GM21447 (cell line): ENCODE measurements at regions not wholly inside any gene's neighbourhood (a gene's known extent, or its start where the extent isn't known, plus 50 kb on each side); places are given as distances from the start of the nearest gene placed in this dataset.

Experiments used
- ATAC-seq: cut with Tn5 transposase; IDR thresholded peaks from one replicate; pipeline ENCODE4 v1.9.1; 2021; ENCODE audit not compliant: unreplicated experiment

DNA sequence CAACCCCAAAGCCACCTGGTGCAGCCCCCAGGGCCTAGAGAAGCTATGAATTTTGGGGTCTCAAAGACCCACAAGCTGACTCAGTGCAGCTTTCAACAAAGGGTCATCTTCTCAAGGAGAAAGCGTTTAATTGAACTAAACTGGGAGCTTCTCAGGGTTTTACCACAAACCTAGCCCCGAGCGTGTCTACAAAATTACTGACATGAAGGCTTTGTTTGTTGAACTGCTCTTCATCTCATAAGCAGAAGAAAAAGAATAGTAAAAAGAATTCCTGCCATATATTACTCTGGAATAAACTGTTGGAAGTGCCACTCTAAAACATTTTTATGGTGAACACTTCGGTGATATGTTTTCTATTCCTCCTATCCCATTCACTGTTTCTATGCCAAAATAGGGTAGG lies 50.8 kb upstream of the INCENP start:
- no peak for ATAC-seq

DNA sequence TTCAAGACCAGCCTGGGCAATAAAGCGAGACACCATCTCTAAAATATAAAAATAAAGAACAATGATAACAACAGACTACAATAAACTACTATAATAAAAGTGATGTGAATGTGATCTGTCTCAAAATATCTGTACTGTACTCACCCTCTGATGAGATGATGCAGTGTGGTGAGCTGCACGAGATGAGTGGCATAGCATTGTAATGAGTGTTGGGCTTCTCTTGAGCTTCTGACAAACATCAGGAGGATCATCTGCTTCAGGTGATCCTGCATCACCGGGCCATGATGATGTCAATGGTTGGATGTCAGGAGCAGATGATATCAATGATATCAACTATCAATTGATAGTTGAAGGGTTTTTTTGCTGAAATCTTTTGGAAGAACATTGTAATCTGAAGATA lies 52.4 kb upstream of the INCENP start:
- no peak for ATAC-seq

DNA sequence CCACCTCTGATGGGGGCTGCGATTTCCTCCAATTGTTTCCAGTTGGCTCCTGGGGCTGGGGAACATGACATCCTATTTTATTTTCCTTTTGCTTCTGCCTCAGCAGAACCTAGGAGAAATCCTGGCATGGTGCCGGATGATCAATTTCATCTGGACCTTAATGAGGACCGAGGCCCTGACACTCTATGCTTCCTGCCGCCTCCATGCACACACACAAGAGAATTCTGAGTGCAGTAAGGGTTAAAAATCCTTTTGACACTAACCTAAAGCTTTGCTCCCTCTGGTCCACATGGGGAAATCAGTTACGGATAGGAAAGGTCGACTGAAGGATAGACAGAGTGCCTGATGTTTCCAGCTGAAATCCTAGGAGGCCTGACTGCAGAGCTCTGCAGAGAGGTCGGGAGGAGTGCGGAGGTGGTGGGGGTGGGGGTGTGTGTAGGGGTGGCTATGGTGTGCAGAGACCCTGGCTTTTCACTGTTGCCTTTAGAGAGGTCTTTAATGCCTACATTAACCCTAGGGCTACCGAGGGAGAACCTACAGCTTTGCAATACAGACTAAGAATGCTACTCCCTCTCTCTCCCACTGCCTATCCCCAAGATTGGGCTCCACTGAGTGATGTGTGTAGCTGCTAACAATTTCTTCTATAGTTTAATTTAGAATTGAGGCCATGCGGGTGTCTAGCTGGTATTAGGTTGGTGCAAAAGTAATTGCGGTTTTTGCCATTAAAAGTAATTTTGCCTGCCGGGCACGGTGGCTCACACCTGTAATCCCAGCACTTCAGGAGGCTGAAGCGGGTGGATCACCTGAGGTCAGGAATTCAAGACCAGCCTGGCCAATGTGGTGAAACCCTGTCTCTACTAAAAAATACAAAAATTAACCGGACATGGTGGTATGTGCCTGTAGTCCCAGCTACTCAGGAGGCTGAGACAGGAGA lies 53.6 kb upstream of the INCENP start:
- ATAC-seq, result no peak

DNA sequence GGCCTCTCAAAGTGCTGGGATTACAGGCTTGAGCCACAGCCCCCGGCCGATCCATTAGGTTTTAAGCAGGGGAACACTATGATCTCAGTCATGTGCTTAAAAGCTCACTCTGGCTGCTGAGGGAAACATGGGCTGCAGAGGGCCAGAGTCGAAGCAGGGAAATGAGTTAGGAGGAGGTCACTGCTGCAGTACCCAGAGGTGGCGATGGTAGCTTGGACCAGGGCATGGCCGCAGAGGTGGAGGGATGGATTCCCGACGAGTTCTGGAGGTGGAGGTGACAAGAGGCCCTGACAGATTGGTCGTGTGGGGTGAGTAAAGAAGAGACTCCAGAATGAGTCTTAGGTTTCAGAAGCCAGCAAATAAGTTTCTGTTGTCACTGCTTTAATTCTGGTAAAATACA lies 54.4 kb upstream of the INCENP start:
- ATAC-seq, result no peak

DNA sequence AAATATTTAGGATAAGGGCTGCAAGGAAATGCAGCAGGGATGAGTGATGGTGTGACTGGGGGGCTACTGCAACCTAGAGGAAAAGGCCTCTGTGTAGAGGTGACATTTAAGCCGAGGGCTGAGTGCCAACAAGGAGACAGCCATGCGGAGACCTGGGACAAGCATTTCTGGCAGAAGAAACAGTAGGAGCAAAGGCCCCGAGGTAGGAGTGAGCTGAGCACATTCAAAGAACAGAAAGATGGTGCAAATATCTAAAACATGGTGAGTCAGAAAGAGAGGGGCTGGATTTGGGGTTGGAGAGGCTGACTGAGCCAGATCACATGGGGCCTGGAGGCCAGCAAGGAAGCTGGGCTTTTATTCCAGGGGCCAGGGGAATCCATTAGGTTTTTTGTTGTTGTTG lies 55.1 kb upstream of the INCENP start:
- ATAC-seq, result no peak

DNA sequence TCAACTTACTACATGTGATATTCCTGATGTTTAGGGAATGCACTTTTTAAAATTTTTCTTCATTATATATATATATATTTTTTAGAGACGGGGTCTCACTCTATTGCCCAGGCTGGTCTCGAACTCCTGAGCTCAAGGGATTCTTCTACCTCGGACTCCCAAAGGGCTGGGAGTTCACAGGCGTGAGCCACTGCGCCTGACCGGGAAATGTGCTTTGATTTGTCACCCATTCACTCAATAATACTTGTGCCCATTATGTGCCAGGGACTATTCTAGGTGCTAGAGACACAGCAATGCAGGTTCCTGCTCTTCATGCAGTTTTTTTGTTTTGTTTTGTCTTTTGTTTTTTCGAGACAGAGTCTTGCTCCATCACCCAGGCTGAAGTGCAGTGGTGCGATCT lies 56.1 kb upstream of the INCENP start:
- ATAC-seq, result no peak

DNA sequence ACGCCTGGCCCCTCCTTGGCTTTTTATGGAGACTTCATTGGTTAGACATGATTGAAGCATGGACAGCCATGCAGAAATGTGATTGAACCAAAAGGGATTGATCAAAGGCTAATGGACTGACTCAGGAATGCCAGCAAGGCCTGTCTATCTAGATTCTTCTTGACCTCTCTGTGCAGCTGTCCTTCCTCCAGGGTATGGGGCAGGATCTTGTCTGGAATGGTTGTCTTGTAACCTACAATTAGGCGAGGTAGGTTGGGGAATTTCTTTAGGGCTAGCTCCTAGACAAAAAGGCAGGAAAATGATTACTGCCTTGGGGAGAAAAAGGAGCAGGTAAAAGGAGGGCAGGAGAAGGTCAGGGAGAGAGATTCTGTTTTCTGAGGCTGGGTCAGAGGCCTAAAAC lies 59.6 kb upstream of the INCENP start:
- no peak for ATAC-seq

DNA sequence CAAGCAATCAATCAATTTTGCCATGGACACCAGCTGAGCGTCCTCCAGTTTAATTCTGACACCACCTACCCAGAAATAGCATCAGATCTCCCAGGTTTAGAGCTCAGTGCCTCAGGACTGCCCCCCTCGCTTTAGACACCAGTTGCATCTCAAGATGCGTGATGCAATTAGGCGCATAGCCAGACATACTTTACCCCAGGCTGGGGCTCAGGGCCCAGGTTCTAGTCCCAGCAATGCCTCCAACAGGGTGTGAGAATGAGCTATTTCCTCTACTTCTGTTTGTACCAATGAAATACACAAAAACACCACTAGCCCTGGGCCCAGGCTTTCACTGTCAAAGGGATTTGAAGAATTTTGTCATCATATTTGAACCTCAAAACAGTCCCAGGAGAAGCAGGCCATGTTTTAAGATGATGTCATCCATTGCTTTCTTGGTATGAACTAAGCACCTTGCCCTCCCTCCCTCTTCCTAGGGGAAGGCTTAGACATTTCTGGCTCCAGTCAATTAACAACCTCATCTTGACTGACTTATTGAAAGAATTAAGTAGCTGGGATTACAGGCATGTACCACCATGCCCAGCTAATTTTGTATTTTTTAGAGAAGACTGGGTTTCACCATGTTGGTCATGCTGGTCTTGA lies 61.5 kb upstream of the INCENP start:
- no peak for ATAC-seq

DNA sequence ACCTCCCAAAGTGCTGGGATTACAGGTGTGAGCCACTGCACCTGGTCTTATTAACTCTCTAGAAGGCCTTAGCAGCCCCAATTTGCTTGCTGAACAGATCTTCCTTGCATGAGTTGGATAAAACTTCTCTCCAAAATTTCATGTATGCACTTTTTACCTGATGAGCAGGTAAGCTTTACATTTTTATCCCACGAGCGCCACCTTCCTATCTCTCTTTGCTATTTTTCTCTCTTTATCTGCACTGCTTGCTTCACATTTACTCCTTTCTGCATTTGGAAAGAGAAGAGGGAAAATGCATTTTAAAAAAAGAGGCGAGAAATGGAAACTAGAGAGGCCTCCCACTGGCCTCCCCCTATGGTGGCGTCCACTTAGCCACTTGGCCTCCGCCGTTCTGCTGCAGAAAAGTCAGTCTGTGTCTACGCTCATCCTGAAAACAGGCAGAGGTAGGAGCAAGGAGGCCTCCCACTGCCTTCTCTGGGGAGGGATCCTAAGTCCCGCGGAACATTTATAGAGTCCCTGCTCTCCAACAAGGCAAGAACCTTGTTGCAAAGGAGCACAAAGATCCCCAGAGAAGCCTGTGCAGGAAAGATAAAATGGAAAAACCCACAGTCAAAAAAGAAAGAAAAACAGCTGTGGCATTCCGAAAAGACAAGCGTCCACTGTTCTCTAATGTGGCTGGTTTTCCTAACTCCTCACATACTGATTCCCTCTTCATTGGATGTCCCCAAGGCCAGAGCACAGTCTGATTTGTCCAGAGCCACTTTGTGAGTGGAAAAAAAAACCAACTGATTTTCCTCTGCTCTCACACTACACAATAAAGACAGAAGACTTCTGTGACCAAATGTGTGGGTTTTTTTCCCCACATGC lies 62.2 kb upstream of the INCENP start:
- no peak for ATAC-seq

DNA sequence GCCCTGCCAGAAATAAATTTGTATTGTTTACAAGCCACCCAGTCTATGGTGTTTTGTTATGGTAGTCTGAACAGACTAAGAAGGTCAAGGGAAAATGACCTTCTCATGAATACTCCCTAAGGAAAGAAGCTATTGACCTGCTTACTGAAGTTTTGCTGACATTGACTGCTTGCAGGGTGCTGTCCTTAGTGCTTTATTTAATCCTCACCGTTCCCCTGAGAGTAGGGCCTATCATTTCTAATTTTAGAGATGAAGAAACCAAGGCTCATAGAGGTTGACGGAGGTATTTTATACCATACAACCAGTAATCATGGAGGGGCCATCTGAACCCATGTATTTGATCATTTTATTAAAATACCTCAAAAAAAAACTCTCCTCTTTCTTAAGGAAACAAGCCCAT lies 66.7 kb upstream of the INCENP start:
- ATAC-seq, result no peak

DNA sequence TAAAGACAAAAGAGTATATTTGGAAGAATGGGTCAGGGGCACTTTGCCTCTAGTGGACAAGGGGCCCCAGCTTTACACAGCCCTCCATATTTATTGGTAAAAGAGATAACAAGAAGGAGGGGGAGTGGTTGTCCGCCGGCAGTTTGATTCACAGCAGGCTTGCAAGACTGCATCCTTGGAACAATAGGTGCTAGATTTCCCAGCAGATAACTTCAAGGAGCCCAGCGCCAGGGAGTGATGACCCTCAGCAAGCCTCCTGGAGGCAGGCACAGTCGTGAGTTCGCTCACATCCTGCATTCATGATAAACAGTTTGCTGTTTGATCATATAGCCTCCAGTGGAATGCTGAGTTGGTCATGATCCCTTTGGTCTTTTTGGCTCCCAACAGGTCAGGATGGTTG lies 67.8 kb upstream of the INCENP start:
- no peak for ATAC-seq

DNA sequence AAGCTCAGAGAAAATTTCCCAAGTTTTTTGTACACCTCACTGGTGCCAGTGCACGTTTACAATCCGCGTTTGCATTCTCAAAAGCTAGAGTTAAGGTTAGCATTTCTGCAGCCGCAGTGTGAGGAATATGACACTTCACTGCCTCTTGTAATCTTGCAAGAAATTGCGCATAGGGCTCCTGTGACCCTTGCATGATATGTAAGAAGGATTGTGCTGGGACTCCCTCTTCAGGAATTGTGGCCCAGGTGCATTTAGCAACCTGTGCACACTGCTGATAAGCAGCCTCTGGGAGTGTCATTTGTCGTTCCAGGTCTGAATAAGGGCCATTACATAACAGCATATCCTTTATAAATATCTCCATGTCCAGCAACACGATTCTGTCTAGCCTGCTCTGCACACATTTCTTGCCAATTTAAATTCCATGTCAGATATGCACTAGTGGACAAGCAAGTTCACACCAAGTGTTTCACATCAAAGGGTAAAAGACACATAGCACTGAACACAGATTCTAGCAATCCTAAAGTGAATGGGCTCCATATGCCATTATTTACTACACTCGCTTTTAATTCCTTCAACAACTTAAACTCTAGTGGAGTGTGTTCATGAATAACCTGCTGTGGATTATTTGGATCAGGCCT lies 69.2 kb upstream of the INCENP start:
- ATAC-seq, result no peak

DNA sequence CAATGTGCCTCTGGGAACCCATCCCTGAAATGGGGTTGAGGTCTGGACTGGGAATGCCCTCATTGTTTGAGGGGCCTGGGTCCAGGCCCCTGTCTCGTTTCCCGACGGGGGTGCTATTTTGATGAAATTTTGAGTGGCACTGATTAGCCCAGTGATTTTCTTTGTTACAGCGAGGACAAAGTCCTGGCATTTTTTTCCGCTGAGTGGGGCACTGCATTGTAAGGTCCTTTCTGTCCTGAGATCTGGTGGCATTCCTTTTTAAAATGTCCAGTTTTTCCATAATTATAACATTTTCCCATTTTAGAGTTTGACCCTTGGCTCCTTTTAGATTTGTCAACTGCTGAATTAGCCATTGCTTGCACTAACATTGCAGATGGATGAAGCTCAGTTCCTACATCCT lies 69.7 kb upstream of the INCENP start:
- no peak for ATAC-seq

DNA sequence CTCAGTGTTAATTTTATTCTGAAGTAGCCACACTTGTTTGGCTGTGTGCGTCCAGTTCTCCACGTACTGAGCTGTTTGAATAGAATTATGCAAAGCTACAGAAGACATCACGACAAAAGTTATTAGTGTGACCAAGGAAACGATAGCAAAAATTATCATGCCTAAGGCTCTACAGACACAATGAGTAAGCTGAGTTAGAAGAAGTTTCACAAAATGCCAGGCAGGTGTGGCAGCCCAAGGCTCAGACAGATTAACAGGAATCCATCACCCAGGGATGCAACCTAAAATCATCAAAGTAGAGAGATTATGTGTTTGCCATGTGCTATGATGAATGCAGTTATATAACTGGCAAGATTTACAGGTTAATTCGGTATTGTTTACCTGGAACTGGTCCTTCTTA lies 73.1 kb upstream of the INCENP start:
- ATAC-seq, result no peak

DNA sequence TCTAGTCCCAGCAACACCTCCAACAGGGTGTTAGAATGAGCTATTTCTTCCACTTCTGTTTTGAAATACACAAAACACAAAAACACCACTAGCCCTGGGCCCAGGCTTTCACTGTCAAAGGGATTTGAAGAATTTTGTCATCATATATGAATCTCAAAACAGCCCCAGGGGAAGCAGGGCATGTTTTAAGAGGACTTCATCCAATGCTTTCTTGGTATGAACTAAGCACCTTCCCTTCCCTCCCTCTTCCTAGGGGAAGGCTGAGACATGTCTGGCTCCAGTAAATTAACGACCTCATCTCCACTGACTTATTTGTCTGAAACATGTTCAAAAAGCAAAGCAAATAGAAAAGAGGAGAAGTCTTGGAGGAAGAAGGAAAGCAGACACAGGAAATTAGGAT lies 75.7 kb upstream of the INCENP start:
- ATAC-seq, result no peak

DNA sequence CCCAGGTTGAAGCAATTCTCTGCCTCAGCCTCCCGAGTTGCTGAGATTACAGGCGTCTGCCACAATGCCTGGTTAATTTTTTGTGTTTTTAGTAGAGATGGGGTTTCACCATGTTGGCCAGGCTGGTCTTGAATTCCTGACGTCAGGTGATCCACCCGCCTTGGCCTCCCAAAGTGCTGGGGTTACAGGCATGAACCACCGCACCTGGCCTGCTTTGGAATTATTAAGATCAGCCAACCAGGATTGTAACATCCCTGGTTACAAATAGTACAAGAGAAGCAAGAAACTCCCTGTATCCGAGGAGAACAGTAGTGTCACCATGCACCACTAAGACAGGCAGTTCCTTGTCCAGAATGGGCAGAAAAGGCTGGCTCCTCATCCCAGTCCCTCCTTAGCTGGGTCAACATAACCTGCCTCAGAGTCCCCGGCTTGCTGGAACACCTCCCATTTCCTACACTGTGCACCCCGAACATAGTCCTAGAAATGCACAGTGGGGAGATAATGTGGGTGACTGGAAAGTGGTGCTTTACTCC lies 77.2 kb upstream of the INCENP start:
- ATAC-seq, result no peak

DNA sequence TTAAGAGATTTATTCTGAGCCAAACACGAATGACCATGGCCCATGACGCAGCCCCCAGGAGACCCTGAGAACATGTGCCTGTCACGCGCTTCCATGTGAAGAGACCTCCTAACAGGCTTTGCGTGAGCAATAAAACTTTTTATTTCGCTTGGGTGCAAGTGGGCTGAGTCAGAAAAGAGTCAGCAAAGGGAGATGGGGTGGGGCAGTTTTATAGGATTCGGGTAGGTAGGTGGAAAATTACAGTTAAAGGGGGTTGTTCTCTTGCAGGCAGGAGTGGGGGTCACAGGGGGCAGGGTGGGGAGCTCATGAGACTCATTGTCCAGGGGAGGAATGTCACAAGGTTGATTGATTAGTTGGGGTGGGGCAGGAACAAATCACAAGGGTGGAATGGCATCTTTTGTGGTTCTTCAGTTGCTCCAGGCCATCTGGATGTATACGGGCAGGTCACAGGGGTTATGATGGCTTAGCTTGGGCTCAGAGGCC lies 77.2 kb upstream of the FTH1 start:
- no peak for ATAC-seq

DNA sequence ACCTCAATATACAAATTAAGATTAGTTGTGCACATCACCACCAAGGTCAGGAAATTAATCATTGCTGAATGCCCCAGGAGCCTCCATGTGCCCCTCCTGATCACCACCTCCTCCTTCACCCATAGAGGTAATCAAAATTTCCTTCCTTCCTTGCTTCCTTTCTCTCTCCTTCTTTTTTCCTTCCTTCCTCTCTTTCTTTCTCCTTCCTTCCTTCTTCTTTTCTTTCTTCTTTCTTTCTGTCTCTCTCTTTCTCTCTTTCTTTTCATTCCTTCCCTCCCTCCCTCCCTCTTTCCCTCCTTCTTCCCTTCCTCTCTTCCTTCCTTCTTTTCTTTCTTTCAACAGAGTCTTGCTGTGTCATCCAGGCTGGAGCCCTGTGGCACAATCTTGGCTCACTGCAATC lies 67.9 kb upstream of the FTH1 start:
- no peak for ATAC-seq

DNA sequence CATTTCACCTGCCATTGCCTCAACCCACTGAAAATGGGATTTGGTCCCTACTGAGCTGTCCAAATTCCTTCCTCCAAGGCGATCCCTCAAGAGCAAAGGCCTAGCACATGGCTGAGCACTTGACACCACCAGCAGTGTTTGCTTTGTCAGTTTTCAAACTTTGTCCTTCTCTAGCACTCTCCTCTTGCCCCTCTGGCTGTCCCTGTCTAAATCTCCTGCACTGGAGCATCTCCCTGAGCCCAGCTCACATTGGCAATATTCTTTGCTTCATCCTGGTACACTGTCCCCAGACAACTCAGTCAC lies 66.6 kb upstream of the FTH1 start:
- ATAC-seq, result no peak

DNA sequence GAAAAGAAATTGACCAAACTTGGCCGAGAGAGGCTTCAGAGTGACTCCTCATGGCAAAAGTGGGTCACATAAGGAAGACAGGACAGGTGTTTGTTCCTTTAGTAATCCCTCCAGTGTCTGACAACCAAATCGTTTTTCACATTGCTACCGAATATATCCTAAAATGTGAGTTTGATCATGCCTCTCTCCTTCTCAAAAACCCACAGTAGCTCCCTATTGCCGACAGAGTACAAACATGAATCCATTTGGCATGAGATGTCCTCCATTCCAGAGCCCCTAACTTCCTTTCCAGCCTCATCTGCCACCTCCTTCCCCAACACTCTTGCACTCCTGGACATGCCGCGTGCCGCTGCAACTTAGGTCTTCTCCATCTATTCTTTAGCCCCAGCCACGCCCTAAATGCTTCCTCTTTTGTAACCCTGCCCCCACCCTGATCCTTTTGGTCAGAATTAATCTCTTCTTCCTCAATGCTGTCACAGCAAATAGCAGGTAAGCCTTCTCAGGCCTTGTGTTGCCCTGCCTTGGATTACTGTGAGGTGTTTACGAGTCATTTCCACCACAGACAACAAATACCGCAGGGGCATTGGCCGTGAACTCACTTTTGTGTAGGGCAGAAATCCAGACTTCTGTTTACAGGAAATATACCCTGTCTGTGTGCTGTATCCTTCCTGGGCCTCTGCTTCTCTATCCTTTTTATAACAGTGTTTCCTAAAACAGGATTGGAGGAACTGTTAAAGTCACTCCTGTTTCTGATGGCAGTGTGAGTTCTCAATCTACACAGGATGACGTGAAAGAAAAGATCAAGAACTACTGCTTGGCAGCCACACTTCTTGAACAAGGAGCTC lies 66.0 kb upstream of the FTH1 start:
- no peak for ATAC-seq
